ENCODE measurements at regions not wholly inside any gene's neighbourhood (a gene's known extent, or its start where the extent isn't known, plus 50 kb on each side); places are given as distances from the start of the nearest gene placed in this dataset.

DNA sequence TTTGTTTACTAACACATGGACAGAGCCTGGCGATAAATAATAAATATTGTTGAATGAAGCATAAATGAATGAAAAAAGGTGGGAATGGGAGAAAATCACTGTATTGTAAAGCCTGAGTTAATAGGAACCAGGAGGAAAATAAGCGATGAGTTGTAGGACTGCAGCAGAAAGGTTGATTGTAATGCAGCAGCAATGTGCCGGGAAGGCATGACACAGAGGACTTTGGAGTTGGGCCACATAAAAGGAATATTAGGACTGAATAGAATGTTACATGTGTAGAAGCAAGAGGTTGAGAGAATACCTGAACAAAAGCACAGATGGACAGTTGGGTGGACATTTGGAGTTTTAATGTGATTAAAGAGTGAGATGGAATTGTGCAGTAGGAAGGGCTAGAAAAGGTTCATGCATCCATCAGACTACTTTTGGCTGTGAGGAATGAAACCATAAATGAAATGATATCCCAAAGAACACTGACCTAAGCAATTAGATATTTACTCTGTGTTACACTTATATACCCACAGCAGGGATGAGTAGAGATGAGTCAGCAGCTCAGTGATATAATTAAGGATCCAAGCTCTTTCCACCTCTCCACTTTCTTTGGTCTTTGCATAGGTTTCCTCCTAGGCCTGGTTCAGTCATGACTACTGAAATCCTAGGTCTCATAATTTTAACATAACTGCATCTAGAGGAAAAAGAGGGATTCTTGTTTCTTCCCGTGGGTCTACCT is 55.4 kb downstream of the CCER1 start:
- Histone ChIP-seq H2AFZ (ENCODE audit: low read depth, low read length) (no peak overlapping the region), H3K27ac (ENCODE audit: low read length) (no peak overlapping the region), H3K4me1 (ENCODE audit: insufficient read depth, low read length) (no peaks in the 10 kb centered on the region), H3K27me3 (ENCODE audit: insufficient read depth, low read length, poor library complexity) (no peaks in the 10 kb centered on the region), H3K36me3 (ENCODE audit: insufficient read depth, low read length) (no peaks in the 10 kb centered on the region), H3K9me3 (ENCODE audit: insufficient read depth, low read length, severe bottlenecking) (no peaks in the 10 kb centered on the region), H3K4me3 (ENCODE audit: low read depth in 1 of 2, low read length in 2 of 2) (no peak overlapping the region), H3K79me2 (ENCODE audit: insufficient read depth, low read length) (no peaks in the 10 kb centered on the region), H4K20me1 (ENCODE audit: insufficient read depth, low read length) (no peaks in the 10 kb centered on the region), H3K9ac (ENCODE audit: low read depth, low read length) (no peak overlapping the region), H3K4me2 (ENCODE audit: insufficient read depth, low read length) (no peak overlapping the region)
- ATAC-seq (ENCODE audit: insufficient read depth, low read depth) (no peak), DNase-seq (no peak)
- no peak for TF ChIP-seq EZH2 (IDR thresholded peaks at IDR 0.05; ENCODE audit: borderline replicate concordance, low read depth, low read length, severe bottlenecking)
- TF ChIP-seq, protein P1, sequence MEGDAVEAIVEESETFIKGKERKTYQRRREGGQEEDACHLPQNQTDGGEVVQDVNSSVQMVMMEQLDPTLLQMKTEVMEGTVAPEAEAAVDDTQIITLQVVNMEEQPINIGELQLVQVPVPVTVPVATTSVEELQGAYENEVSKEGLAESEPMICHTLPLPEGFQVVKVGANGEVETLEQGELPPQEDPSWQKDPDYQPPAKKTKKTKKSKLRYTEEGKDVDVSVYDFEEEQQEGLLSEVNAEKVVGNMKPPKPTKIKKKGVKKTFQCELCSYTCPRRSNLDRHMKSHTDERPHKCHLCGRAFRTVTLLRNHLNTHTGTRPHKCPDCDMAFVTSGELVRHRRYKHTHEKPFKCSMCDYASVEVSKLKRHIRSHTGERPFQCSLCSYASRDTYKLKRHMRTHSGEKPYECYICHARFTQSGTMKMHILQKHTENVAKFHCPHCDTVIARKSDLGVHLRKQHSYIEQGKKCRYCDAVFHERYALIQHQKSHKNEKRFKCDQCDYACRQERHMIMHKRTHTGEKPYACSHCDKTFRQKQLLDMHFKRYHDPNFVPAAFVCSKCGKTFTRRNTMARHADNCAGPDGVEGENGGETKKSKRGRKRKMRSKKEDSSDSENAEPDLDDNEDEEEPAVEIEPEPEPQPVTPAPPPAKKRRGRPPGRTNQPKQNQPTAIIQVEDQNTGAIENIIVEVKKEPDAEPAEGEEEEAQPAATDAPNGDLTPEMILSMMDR (IDR thresholded peaks at IDR 0.05; ENCODE audit: borderline replicate concordance, extremely low read depth, low read length, poor library complexity, severe bottlenecking): no peak

DNA sequence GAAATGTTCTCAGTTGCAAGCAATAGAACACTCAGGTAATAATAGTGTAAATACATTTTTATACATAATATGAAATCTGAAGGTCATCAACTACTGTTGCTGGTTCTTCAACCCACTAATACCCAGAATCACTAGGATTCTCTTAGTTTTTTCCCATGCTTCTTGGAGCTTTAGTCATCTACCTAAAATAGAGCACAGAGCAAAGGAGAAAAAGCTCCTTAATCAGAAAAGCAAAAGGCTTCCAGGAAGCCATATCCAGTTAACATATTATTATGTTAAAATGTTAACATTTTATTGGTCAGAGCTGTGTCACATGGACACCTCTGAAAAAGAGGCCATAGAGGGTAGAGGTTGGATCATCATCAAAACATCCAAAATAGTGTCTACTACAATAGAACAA is 57.0 kb downstream of the CCER1 start:
- DNase-seq: no peak
- H3K27ac ChIP-seq (ENCODE audit: low read length): no peak overlapping the region
- H3K9me3 ChIP-seq (ENCODE audit: insufficient read depth, low read length, severe bottlenecking): no peaks in the 10 kb centered on the region
- no peaks in the 10 kb centered on the region for H3K27me3 ChIP-seq (ENCODE audit: insufficient read depth, low read length, poor library complexity)
- H2AFZ ChIP-seq (ENCODE audit: low read depth, low read length): no peak overlapping the region
- no peaks in the 10 kb centered on the region for H3K79me2 ChIP-seq (ENCODE audit: insufficient read depth, low read length)
- ATAC-seq (ENCODE audit: insufficient read depth, low read depth): no peak
- H3K36me3 ChIP-seq (ENCODE audit: insufficient read depth, low read length): no peaks in the 10 kb centered on the region
- no peak overlapping the region for H3K4me3 ChIP-seq (ENCODE audit: low read depth in 1 of 2, low read length in 2 of 2)
- H3K4me2 ChIP-seq (ENCODE audit: insufficient read depth, low read length): no peak overlapping the region
- H4K20me1 ChIP-seq (ENCODE audit: insufficient read depth, low read length): no peaks in the 10 kb centered on the region
- H3K4me1 ChIP-seq (ENCODE audit: insufficient read depth, low read length): no peaks in the 10 kb centered on the region
- H3K9ac ChIP-seq (ENCODE audit: low read depth, low read length): no peak overlapping the region
- TF ChIP-seq, protein P1 (IDR thresholded peaks at IDR 0.05; ENCODE audit: borderline replicate concordance, extremely low read depth, low read length, poor library complexity, severe bottlenecking): no peak
- no peak for TF ChIP-seq EZH2 (IDR thresholded peaks at IDR 0.05; ENCODE audit: borderline replicate concordance, low read depth, low read length, severe bottlenecking)

DNA sequence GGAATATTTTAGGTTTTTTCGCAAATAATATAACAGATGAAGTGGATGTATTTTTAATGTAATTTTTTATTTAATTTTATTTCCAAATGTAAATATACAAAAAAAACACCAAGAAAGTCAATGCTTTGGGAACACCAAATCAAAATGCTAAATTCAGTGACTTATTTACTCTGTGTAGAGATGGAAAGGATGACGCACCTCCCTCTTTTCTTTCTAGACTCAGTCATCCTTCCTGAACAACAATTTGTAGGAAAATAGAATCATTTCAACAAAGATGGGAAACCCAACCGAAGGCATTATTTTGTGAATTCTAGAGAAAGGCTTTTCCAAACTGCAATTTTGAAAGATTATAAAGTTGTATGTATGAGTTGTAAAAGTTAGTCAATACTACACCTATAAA is 57.7 kb downstream of the CCER1 start:
- ATAC-seq (ENCODE audit: insufficient read depth, low read depth): no peak
- Histone ChIP-seq H3K9me3 (ENCODE audit: insufficient read depth, low read length, severe bottlenecking) (no peaks in the 10 kb centered on the region), H4K20me1 (ENCODE audit: insufficient read depth, low read length) (no peaks in the 10 kb centered on the region), H3K27ac (ENCODE audit: low read length) (no peak overlapping the region), H3K36me3 (ENCODE audit: insufficient read depth, low read length) (no peaks in the 10 kb centered on the region), H3K27me3 (ENCODE audit: insufficient read depth, low read length, poor library complexity) (no peaks in the 10 kb centered on the region), H3K4me2 (ENCODE audit: insufficient read depth, low read length) (no peak overlapping the region), H3K79me2 (ENCODE audit: insufficient read depth, low read length) (no peaks in the 10 kb centered on the region), H2AFZ (ENCODE audit: low read depth, low read length) (no peak overlapping the region), H3K4me3 (ENCODE audit: low read depth in 1 of 2, low read length in 2 of 2) (no peak overlapping the region), H3K9ac (ENCODE audit: low read depth, low read length) (no peak overlapping the region), H3K4me1 (ENCODE audit: insufficient read depth, low read length) (no peaks in the 10 kb centered on the region)
- DNase-seq: no peak
- TF ChIP-seq, protein P1 (IDR thresholded peaks at IDR 0.05; ENCODE audit: borderline replicate concordance, extremely low read depth, low read length, poor library complexity, severe bottlenecking): no peak
- TF ChIP-seq EZH2 (IDR thresholded peaks at IDR 0.05; ENCODE audit: borderline replicate concordance, low read depth, low read length, severe bottlenecking): no peak
